IPS-18a (cell line): ENCODE measurements at regions not wholly inside any gene's neighbourhood (a gene's known extent, or its start where the extent isn't known, plus 50 kb on each side); places are given as distances from the start of the nearest gene placed in this dataset.

Experiments
- H3K27ac ChIP-seq: one replicate; pipeline ENCODE4 v1.5.1; 2013; ENCODE audit warnings: low read length
- H3K27me3 ChIP-seq: one replicate; pipeline ENCODE4 v1.6.1; 2013; ENCODE audit warnings: mild to moderate bottlenecking, low read length; ENCODE audit not compliant: control insufficient read depth, insufficient read depth
- H3K36me3 ChIP-seq: one replicate; pipeline ENCODE4 v1.6.1; 2013; ENCODE audit warnings: low read depth, low read length; ENCODE audit not compliant: control insufficient read depth
- H3K4me1 ChIP-seq: one replicate; pipeline ENCODE4 v1.6.1; 2013; ENCODE audit warnings: low read depth, low read length; ENCODE audit not compliant: control insufficient read depth
- H3K4me3 ChIP-seq: one replicate; pipeline ENCODE4 v1.5.1; 2013; ENCODE audit warnings: low read length
- H3K9ac ChIP-seq: one replicate; pipeline ENCODE4 v1.6.1; 2013; ENCODE audit warnings: mild to moderate bottlenecking, low read length, moderate library complexity
- H3K9me3 ChIP-seq: one replicate; pipeline ENCODE4 v1.6.1; 2013; ENCODE audit warnings: low read depth, low read length; ENCODE audit not compliant: control insufficient read depth

DNA sequence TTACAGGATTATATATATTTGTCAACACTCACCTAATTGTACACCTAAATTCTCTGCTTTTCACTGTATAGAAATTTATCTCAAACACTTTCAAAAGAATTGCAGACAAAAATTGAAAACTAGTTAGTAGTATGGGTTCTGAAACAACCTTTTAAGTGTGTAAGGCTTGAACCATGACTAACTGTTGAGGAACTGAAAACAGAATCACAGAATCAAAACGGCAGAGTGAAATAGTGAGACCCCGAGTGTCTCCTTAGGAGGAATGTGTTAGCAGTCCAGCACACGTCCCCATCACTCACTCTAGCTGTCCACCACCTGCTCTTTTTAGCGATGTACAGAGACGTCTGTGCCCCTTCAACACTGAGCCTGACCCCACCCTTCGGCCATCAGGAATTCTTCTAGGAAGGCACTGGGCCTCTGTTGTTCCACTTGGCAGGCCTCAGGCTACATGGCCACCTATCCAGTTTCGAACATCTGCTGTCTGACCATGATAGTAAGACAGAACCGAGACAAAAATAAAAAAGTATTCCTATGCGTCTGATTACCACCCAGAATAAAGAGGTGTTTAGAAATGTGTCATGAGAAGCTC, 227.4 kb downstream of the C6orf118 start:
- Histone ChIP-seq H3K9ac (no peak overlapping the region), H3K36me3 (no peaks in the 10 kb centered on the region), H3K9me3 (no peaks in the 10 kb centered on the region), H3K27me3 (no peaks in the 10 kb centered on the region), H3K4me1 (no peaks in the 10 kb centered on the region), H3K27ac (no peak overlapping the region), H3K4me3 (no peak overlapping the region)

DNA sequence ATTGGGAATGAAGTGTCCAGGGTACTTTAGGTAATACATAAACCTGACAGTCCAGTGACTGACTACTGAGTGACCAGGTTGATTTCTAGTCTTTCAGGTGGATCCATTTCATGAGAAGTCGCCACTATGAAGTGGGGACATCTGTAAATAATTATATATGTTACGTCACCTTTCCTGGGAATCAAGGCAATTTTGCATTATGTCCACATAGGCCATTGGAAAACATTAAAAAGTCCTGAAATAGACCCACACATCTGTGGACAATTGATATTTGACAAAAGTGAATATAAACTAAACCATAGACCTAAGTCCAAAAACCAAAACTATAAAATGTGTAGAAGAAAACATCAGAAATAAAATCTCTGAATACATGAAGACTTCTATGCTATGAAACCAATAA, 231.5 kb downstream of the C6orf118 start:
- Histone ChIP-seq H3K4me1 (no peaks in the 10 kb centered on the region), H3K9ac (no peak overlapping the region), H3K4me3 (no peak overlapping the region), H3K9me3 (no peaks in the 10 kb centered on the region), H3K27ac (no peak overlapping the region), H3K27me3 (no peaks in the 10 kb centered on the region), H3K36me3 (no peaks in the 10 kb centered on the region)

DNA sequence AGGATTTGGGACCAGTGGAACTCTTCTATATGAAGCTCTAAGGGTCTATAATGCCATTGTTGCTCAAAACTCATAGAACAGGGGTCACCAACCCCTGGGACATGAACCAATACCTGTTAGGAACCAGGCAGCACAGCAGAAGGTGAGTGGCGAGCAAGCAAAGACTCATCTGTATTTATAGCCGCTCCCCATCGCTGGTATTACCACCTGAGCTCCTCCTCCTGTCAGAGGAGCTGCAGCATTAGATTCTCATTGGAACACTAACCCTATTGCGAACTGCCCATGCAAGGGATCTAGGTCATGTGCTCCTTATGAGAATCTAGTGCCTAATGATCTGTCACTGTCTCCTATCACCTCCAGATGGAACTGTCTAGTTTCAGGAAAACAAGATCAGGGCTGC, 237.5 kb downstream of the C6orf118 start:
- no peaks in the 10 kb centered on the region for H3K27me3 ChIP-seq
- no peaks in the 10 kb centered on the region for H3K4me1 ChIP-seq
- no peak overlapping the region for H3K27ac ChIP-seq
- no peaks in the 10 kb centered on the region for H3K36me3 ChIP-seq
- H3K9me3 ChIP-seq, result no peaks in the 10 kb centered on the region
- no peak overlapping the region for H3K4me3 ChIP-seq
- H3K9ac ChIP-seq, result no peak overlapping the region

DNA sequence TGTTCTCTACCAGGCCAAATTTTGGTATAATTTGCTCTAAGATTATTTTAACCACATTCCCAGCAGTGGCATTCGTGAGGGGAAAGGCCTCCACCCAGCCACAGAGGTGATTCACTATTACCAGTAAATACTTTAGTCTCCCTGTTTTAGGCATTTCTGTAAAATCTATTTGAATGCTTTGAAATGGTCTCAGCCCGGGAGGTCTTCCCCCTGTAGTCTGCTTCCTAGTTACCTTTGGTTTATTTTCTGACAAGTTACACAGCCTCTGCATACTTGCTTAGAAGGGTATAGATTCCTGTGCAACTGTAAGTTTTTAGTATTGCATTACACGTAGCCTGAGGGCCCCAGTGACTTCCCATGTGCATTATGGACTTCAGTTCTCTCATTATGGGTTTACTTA, 248.7 kb downstream of the C6orf118 start:
- H3K36me3 ChIP-seq, result no peaks in the 10 kb centered on the region
- H3K4me3 ChIP-seq, result no peak overlapping the region
- no peak overlapping the region for H3K9ac ChIP-seq
- no peaks in the 10 kb centered on the region for H3K27me3 ChIP-seq
- no peaks in the 10 kb centered on the region for H3K9me3 ChIP-seq
- no peaks in the 10 kb centered on the region for H3K4me1 ChIP-seq
- H3K27ac ChIP-seq, result no peak overlapping the region

DNA sequence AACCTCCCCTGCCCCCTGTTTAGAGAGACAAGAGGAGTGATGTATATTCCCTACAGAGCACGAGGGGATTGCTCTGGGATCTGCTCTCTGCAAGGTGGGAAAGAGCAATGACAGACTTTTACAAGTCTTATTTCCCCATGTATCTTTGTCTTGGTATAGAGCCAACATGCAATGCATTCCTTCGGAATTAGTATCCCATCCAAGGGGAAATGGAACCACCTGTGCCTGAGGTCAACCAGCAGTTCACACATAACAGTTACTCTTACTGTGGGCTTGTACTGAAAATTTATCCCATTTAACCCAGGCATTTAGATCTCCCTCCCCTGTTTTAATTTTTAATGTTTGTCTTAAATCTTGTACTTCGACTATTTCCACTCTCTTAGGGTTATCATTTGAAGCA, 250.4 kb downstream of the C6orf118 start:
- Histone ChIP-seq H3K27ac (no peak overlapping the region), H3K4me3 (no peak overlapping the region), H3K4me1 (no peaks in the 10 kb centered on the region), H3K9me3 (no peaks in the 10 kb centered on the region), H3K36me3 (no peaks in the 10 kb centered on the region), H3K27me3 (no peaks in the 10 kb centered on the region), H3K9ac (no peak overlapping the region)

DNA sequence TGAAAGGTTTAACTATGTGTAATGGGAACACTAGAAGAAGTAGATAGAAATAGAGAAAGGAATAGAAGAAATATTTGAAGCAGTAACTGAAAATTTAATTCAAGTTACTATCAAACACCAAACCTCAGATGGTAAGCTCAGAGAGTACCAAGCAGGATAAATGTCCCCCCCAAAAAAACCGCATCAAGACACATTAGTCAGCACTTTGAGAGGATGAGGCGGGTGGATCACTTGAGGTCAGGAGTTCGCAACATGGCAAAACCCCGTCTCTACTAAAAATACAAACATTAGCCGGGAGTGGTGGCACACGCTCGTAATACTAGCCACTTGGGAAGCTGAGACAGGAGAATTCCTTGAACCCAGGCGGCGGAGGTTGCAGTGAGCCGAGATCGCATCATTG, 253.1 kb downstream of the C6orf118 start:
- Histone ChIP-seq H3K27ac (no peak overlapping the region), H3K27me3 (no peaks in the 10 kb centered on the region), H3K4me3 (no peak overlapping the region)

DNA sequence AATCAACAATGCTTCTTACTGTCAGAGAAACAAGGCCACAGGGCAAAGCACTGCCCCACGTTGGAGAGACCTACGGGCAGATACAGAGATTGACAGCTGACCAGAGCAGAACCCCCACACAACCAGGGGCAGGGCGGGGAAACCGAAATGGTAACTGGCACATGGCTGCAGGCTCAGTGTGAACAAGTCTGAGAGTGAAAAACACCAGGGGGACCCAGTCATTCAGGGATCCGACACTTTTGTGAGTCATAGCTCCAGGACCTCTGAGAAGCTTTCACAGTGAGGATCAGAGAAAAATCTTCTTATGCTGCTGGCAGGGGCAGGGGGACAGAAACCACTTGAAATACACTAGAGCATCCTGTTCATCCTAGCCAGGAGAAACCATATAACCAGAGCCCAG, 254.2 kb downstream of the C6orf118 start:
- no peaks in the 10 kb centered on the region for H3K4me1 ChIP-seq
- no peak overlapping the region for H3K9ac ChIP-seq
- no peak overlapping the region for H3K4me3 ChIP-seq
- no peaks in the 10 kb centered on the region for H3K36me3 ChIP-seq
- H3K9me3 ChIP-seq, result peaks cover under 1% of the 10 kb centered on the region
- no peak overlapping the region for H3K27ac ChIP-seq
- no peaks in the 10 kb centered on the region for H3K27me3 ChIP-seq

More for the DNA sequence above, 253.1 kb downstream of the C6orf118 start:
- Histone ChIP-seq H3K4me1 (no peaks in the 10 kb centered on the region), H3K36me3 (no peaks in the 10 kb centered on the region), H3K9me3 (no peaks in the 10 kb centered on the region), H3K9ac (no peak overlapping the region)

DNA sequence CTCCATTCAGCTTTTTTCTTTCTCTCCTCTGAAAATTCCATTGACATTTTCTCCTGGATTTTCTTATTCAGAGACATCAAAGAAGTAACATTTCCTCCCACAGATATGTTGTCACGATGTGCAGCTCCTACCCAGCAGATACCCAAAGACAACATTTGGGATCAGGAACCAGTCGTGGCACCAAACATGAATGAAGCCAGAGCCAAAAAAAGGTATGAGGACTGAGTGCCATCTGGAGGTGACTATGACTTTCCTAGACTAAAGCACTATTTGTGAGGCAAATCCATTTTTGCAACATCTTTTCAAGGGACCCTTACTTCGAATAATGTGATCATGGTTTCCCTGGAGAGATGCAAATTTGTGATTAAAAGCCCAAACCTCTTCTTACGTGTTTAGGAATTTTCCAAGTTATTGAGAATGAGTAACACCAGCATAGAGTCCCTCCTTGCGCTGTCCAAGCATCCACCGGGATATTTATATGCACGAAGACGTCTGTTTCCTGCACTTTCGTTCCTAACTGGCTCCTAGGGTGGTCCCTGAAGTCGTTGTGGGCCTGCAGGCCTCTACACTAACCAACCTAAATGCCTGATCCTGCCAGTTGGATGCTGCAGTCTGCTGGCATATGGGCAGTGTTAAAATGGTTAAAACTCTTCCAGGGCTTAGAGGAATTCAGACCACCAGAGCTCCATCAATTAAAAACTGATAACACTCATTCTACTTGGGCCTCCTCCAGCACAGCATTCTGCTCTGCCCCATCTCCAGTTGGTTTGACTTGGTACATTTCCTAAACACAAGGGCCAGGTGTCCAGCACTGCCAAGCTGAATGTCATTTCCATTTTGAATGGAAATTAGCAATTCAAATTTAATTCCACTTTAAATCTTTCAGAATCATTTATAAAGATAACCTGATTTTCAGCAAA, 256.6 kb downstream of the C6orf118 start:
- Histone ChIP-seq H3K36me3 (no peaks in the 10 kb centered on the region), H3K4me1 (no peaks in the 10 kb centered on the region), H3K9ac (no peak overlapping the region), H3K4me3 (no peak overlapping the region), H3K9me3 (peaks cover 4% of the 10 kb centered on the region), H3K27me3 (peaks cover 7% of the 10 kb centered on the region), H3K27ac (no peak overlapping the region)

DNA sequence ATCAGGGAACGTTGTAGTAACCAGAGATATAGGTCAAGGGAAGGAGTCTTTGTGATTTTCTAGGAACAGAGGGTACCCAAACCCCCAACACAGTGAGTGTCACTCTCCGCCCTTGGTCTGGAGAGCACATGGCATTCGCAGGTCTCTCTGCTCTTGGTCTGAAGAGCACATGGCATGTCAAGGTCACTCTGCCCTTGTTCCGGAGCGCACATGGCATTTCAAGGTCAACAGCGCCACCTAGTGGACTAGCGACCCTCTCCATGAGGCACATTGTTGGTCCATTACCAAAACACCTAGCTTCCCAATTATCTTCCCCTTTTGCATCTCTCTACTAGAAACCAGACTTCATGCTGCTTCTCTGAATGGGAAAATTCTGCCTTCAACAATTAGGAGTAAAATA, 260.0 kb downstream of the C6orf118 start:
- H3K36me3 ChIP-seq, result no peaks in the 10 kb centered on the region
- no peak overlapping the region for H3K9ac ChIP-seq
- H3K9me3 ChIP-seq, result peaks cover 10% of the 10 kb centered on the region

DNA sequence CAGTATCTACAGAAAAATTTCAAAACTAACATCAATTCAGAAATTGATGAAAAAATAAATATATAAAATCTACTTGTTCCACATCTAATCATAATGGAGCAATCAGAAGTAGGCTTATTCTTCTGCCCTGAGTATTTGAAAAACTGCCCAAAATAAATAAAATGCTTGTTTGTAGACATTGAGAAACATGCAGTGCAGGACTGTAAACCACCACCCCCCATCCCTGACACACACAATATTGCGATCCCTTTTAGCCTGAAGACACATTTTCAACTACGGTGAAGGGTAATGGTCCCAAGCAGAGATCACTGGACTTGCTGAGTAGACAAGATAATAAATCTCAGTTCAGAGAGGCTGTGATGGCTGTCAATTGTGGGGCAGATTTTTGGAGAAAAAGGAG, 261.5 kb downstream of the C6orf118 start:
- Histone ChIP-seq H3K36me3 (no peaks in the 10 kb centered on the region), H3K4me1 (no peaks in the 10 kb centered on the region), H3K9ac (no peak overlapping the region)

More for the DNA sequence above, 260.0 kb downstream of the C6orf118 start:
- peaks cover 7% of the 10 kb centered on the region for H3K27me3 ChIP-seq
- H3K4me1 ChIP-seq, result no peaks in the 10 kb centered on the region
- no peak overlapping the region for H3K4me3 ChIP-seq
- no peak overlapping the region for H3K27ac ChIP-seq

DNA sequence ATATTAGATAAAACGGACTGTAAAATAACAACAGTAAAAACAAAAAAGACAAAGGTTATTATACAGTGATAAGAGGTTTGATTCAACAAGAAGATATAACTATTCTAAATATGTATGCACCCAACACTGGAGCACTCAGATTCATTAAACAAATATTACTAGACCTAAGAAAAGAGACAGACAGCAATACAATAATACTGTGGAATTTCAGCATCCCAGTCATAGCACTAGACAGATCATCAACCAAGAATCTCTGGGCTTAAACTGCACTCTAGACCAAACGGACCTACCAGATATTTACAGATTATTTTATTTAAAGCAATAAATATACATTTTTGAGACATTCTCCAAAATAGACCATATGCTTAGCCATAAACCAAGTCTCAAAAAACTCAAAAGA, 263.8 kb downstream of the C6orf118 start:
- Histone ChIP-seq H3K9ac (no peak overlapping the region), H3K9me3 (peaks cover 10% of the 10 kb centered on the region), H3K4me1 (no peaks in the 10 kb centered on the region), H3K27me3 (peaks cover 7% of the 10 kb centered on the region), H3K36me3 (no peaks in the 10 kb centered on the region), H3K27ac (no peak overlapping the region), H3K4me3 (no peak overlapping the region)

More for the DNA sequence above, 261.5 kb downstream of the C6orf118 start:
- no peak overlapping the region for H3K27ac ChIP-seq
- peaks cover 7% of the 10 kb centered on the region for H3K27me3 ChIP-seq
- peaks cover 10% of the 10 kb centered on the region for H3K9me3 ChIP-seq
- no peak overlapping the region for H3K4me3 ChIP-seq

DNA sequence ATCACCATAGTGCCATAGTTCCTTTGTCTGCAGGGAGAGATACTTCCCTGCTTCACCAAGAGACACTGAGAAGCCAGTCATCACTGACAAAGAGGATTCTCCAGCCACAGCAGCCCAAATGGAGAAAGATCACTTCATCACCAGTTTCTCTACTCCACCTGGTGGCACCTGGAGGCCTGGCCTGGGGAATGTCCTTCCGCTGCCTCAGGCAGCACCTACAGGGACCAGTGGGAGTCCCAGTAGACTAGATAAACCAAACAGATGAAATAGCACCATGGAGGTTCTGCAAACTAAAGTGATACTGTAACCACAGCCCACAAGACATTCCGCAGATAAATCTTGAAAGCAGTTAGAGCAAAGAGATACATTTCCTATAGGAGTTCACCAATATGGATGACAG, 266.5 kb downstream of the C6orf118 start:
- H3K9ac ChIP-seq, result no peak overlapping the region
- peaks cover 6% of the 10 kb centered on the region for H3K9me3 ChIP-seq
- no peak overlapping the region for H3K4me3 ChIP-seq
- no peaks in the 10 kb centered on the region for H3K36me3 ChIP-seq
- H3K4me1 ChIP-seq, result no peaks in the 10 kb centered on the region
- no peak overlapping the region for H3K27ac ChIP-seq
- H3K27me3 ChIP-seq, result no peaks in the 10 kb centered on the region
